Lower leg skin (tissue), 3 donors: ENCODE measurements at regions not wholly inside any gene's neighbourhood (a gene's known extent, or its start where the extent isn't known, plus 50 kb on each side); places are given as distances from the start of the nearest gene placed in this dataset.

ENCODE experiments used
- CTCF ChIP-seq, 3 donors: fragments of 450-650 bp; IDR thresholded peaks; one replicate each; pipeline ENCODE4 v1.5.1; 2016; ENCODE audit warnings: antibody characterized with exemption in 3 of 3, mild to moderate bottlenecking in 3 of 3, moderate library complexity in 2 of 3
- POLR2A ChIP-seq, 2 donors: fragments of 450-650 bp; IDR thresholded peaks; one replicate each; pipeline ENCODE4 v1.6.1; 2016 to 2017; ENCODE audit warnings: antibody characterized with exemption in 2 of 2, mild to moderate bottlenecking in 1 of 2, moderate library complexity in 1 of 2

GRCh38 chr9:90070469-90070868 is 465.7 kb downstream of the GADD45G start:
- TF ChIP-seq CTCF (IDR thresholded peaks at IDR 0.05) (no peak), POLR2A (IDR thresholded peaks at IDR 0.05) (no peak)
